ENCODE measurements at regions not wholly inside any gene's neighbourhood (a gene's known extent, or its start where the extent isn't known, plus 50 kb on each side); places are given as distances from the start of the nearest gene placed in this dataset.
"Not testable (repeated sequence)": the region's sequence is repeated elsewhere in the genome, so short reads cannot be mapped to it uniquely, and the experiment has no call there.

DNA sequence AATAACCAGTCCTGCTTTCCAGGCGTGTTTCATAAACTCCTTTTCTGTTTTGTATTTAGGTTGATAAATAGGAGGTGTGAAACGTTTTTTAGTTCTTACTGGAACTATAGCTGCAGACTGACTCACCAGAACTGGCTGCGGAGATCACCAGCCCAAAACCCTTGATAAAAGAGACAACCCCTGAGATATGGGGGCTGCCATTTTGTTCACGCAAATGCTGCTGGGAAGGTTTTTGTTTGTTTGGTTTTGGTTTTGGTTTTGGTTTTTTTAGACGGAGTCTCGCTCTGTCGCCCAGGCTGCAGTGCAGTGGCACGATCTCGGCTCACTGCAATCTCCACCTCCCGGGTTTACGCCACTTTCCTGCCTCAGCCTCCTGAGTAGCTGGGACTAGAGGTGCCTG is 87.1 kb downstream of the FOXI3 start:
- TF ChIP-seq, protein P1, sequence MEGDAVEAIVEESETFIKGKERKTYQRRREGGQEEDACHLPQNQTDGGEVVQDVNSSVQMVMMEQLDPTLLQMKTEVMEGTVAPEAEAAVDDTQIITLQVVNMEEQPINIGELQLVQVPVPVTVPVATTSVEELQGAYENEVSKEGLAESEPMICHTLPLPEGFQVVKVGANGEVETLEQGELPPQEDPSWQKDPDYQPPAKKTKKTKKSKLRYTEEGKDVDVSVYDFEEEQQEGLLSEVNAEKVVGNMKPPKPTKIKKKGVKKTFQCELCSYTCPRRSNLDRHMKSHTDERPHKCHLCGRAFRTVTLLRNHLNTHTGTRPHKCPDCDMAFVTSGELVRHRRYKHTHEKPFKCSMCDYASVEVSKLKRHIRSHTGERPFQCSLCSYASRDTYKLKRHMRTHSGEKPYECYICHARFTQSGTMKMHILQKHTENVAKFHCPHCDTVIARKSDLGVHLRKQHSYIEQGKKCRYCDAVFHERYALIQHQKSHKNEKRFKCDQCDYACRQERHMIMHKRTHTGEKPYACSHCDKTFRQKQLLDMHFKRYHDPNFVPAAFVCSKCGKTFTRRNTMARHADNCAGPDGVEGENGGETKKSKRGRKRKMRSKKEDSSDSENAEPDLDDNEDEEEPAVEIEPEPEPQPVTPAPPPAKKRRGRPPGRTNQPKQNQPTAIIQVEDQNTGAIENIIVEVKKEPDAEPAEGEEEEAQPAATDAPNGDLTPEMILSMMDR (conservative IDR thresholded peaks at IDR 0.05; ENCODE audit: low read depth, low read length), result not testable (repeated sequence)
- TF ChIP-seq, protein P2, sequence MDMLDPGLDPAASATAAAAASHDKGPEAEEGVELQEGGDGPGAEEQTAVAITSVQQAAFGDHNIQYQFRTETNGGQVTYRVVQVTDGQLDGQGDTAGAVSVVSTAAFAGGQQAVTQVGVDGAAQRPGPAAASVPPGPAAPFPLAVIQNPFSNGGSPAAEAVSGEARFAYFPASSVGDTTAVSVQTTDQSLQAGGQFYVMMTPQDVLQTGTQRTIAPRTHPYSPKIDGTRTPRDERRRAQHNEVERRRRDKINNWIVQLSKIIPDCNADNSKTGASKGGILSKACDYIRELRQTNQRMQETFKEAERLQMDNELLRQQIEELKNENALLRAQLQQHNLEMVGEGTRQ (IDR thresholded peaks at IDR 0.05; ENCODE audit: low read depth, low read length), result not testable (repeated sequence)
